ENCODE measurements at regions not wholly inside any gene's neighbourhood (a gene's known extent, or its start where the extent isn't known, plus 50 kb on each side); places are given as distances from the start of the nearest gene placed in this dataset.

GRCh38 chr4:45004326-45004725 is 278.0 kb upstream of the GNPDA2 start:
- H3K9me1 ChIP-seq (replicated peaks; ENCODE audit: control insufficient read depth, extremely low read depth, insufficient read depth, low read length) = no peaks in the 10 kb centered on the region
- H3K4me1 ChIP-seq (ENCODE audit: control insufficient read depth, extremely low read depth, insufficient read depth, low read length) = no peaks in the 10 kb centered on the region
- dilution Hi-C loops (cut with MboI; ENCODE audit: extremely low pct_ligation_motif_present, low sequenced_read_pairs) (no loop called here), intact Hi-C loops (cut with micrococcal nuclease) (no loop called here)
- no peaks in the 10 kb centered on the region for H3K36me3 ChIP-seq (ENCODE audit: control insufficient read depth in 2 of 2, extremely low read depth in 1 of 2, insufficient read depth in 2 of 2, low read length in 2 of 2)
- H3K79me2 ChIP-seq (ENCODE audit: control insufficient read depth, insufficient read depth, low read length) = no peaks in the 10 kb centered on the region
- no peaks in the 10 kb centered on the region for H3K9me3 ChIP-seq (replicated peaks; ENCODE audit: control insufficient read depth, insufficient read depth, low read length)
- no peak overlapping the region for H3K27ac ChIP-seq (ENCODE audit: insufficient read depth, low read depth, low read length)
- ChIA-PET CTCF (no interaction called here), POLR2A (no interaction called here)
- H3K4me3 ChIP-seq (replicated peaks in 1 of 3; ENCODE audit: insufficient read depth in 1 of 3, low read depth in 1 of 3, low read length in 3 of 3) = no peak overlapping the region
- no peak for TF ChIP-seq FOS (IDR thresholded peaks at IDR 0.05; ENCODE audit: borderline replicate concordance, insufficient read depth, low read length)
- no peak for TF ChIP-seq MAX (IDR thresholded peaks at IDR 0.05; ENCODE audit: insufficient read depth, insufficient read length)
- TF ChIP-seq JUN (IDR thresholded peaks at IDR 0.05; ENCODE audit: borderline replicate concordance, insufficient read depth, insufficient read length, low read depth) = no peak
- TF ChIP-seq GATA2 (IDR thresholded peaks at IDR 0.05; ENCODE audit: insufficient read depth, insufficient read length, low read depth, low read length) = no peak
- no peak for TF ChIP-seq MYC (IDR thresholded peaks at IDR 0.05; ENCODE audit: low read depth, low read length)
- no peak for TF ChIP-seq CTCF (IDR thresholded peaks at IDR 0.05; ENCODE audit: extremely low read depth in 1 of 2, insufficient read depth in 1 of 2, low read depth in 1 of 2, low read length in 2 of 2)
- TF ChIP-seq POLR2AphosphoS5 (IDR thresholded peaks at IDR 0.05; ENCODE audit: insufficient read depth, low read depth, low read length) = no peak
- TF ChIP-seq POLR2A (IDR thresholded peaks at IDR 0.05; ENCODE audit: low read depth, low read length) = no peak
- TF ChIP-seq EZH2 (IDR thresholded peaks at IDR 0.05; ENCODE audit: borderline replicate concordance, low read depth, low read length, severe bottlenecking) = no peak
- H3K9ac ChIP-seq (replicated peaks; ENCODE audit: extremely low read depth, insufficient read depth, low read length) = no peak overlapping the region
- H3K4me2 ChIP-seq (ENCODE audit: insufficient read depth, low read length) = no peak overlapping the region
- no peak for FAIRE-seq
- no TSS peak for BruUV-seq (replicated peaks)
- H3K27me3 ChIP-seq (ENCODE audit: control insufficient read depth in 2 of 2, insufficient read depth in 2 of 2, low read length in 2 of 2) = no peaks in the 10 kb centered on the region
- no peaks in the 10 kb centered on the region for H4K20me1 ChIP-seq (replicated peaks; ENCODE audit: control insufficient read depth, extremely low read depth, insufficient read depth, low read length)
- H2AFZ ChIP-seq (ENCODE audit: low read depth, low read length) = no peak overlapping the region
- no peak for DNase-seq (ENCODE audit: low read depth, low spot score)

All from endothelial cell of umbilical vein (primary cell).